PC-3 (cell line): ENCODE measurements at regions not wholly inside any gene's neighbourhood (a gene's known extent, or its start where the extent isn't known, plus 50 kb on each side); places are given as distances from the start of the nearest gene placed in this dataset.

Experiments used
- ATAC-seq: fragments of 200-7000 bp; cut with Tn5 transposase; 2 replicates; pipeline ENCODE4 v1.9.1; 2020; ENCODE audit warnings: mild to moderate bottlenecking, moderate library complexity
- BruUV-seq: library from RNA; stranded (reverse); fragments of 400-500 nt; replicated peaks from 2 replicates; lab custom pipeline; 2021; lab: Mats Ljungman, UMichigan
- CTCF ChIA-PET: fragments of 300-600 bp; sonication (Branson Sonifier 250); formaldehyde crosslinking; loops from one replicate; lab custom pipeline; 2022; ENCODE audit warnings: antibody characterized with exemption; lab: Charles Lee
- POLR2A ChIA-PET: fragments of 300-600 bp; sonication (Branson Sonifier 250); formaldehyde crosslinking; loops from one replicate; lab custom pipeline; 2022; ENCODE audit warnings: antibody characterized with exemption; ENCODE audit not compliant: unreplicated experiment; lab: Charles Lee
- DNase-seq: peaks from one replicate; pipeline ENCODE4 v3.0.0-alpha.2; 2015
- H2AFZ ChIP-seq: fragments of 300-600 bp; sonication (generic); 2 replicates; pipeline ENCODE4 v1.6.0; 2016; ENCODE audit warnings: antibody characterized with exemption, low read length
- H3F3A ChIP-seq: fragments of 300-600 bp; sonication (generic); one replicate; pipeline ENCODE4 v1.6.0; 2017; ENCODE audit warnings: antibody characterized with exemption, low read length, control low read depth, mild to moderate bottlenecking; ENCODE audit not compliant: unreplicated experiment
- H3K27ac ChIP-seq: fragments of 300-600 bp; sonication (generic); 2 replicates; pipeline ENCODE4 v1.5.1; 2016; ENCODE audit warnings: mild to moderate bottlenecking, low read length
- H3K27me3 ChIP-seq: fragments of 300-600 bp; sonication (generic); 2 replicates; pipeline ENCODE4 v1.6.1; 2016; ENCODE audit warnings: low read length, mixed read lengths
- H3K36me3 ChIP-seq: fragments of 300-600 bp; sonication (generic); 2 replicates; pipeline ENCODE4 v1.6.1; 2016; ENCODE audit warnings: low read depth, mixed run types, low read length, mixed read lengths
- H3K4me1 ChIP-seq: fragments of 300-600 bp; sonication (generic); 2 replicates; pipeline ENCODE4 v1.5.1; 2016; ENCODE audit warnings: low read length; ENCODE audit not compliant: insufficient read depth
- H3K4me2 ChIP-seq: fragments of 300-600 bp; sonication (generic); 2 replicates; pipeline ENCODE4 v1.6.0; 2016; ENCODE audit warnings: low read length
- H3K4me3 ChIP-seq: fragments of 300-600 bp; sonication (generic); 2 replicates; pipeline ENCODE4 v1.5.1; 2016; ENCODE audit warnings: mild to moderate bottlenecking, low read length, mixed read lengths
- H3K79me2 ChIP-seq: fragments of 300-600 bp; sonication (generic); 2 replicates; pipeline ENCODE4 v1.6.1; 2017; ENCODE audit warnings: low read length, mixed read lengths
- H3K9ac ChIP-seq: fragments of 300-600 bp; sonication (generic); 2 replicates; pipeline ENCODE4 v1.6.0; 2016; ENCODE audit warnings: mild to moderate bottlenecking, low read length
- H3K9me2 ChIP-seq: fragments of 300-600 bp; sonication (generic); replicated peaks from 2 replicates; pipeline ENCODE4 v1.6.1; 2016; ENCODE audit warnings: mixed run types, low read length, mixed read lengths
- H3K9me3 ChIP-seq: fragments of 300-600 bp; sonication (generic); 2 replicates; pipeline ENCODE4 v1.6.1; 2016; ENCODE audit warnings: low read length, mixed read lengths
- H4K20me1 ChIP-seq: fragments of 300-600 bp; sonication (generic); 2 replicates; pipeline ENCODE4 v1.6.1; 2016; ENCODE audit warnings: low read length, mixed read lengths
- EZH2 ChIP-seq: fragments of 300-600 bp; sonication (generic); IDR thresholded peaks from one replicate; pipeline ENCODE4 v1.6.1; 2017; ENCODE audit warnings: antibody characterized with exemption, mild to moderate bottlenecking, low read length; ENCODE audit not compliant: unreplicated experiment
- EZH2phosphoT487 ChIP-seq: fragments of 300-600 bp; sonication (generic); IDR thresholded peaks from 2 replicates; pipeline ENCODE4 v1.6.1; 2018; ENCODE audit warnings: mild to moderate bottlenecking, antibody characterized with exemption, low read length, borderline replicate concordance
- intact Hi-C: fragments of 100-400 bp; cut with micrococcal nuclease; formaldehyde crosslinking; loops from 2 replicates; pipeline ENCODE4 v1.9.0; 2023
- TF ChIP-seq, protein P1 (sequence below): fragments of 300-600 bp; sonication (generic); conservative IDR thresholded peaks from 2 replicates; pipeline ENCODE4 v1.5.1; 2017; ENCODE audit warnings: antibody characterized with exemption, low read depth, mild to moderate bottlenecking, low read length

DNA sequence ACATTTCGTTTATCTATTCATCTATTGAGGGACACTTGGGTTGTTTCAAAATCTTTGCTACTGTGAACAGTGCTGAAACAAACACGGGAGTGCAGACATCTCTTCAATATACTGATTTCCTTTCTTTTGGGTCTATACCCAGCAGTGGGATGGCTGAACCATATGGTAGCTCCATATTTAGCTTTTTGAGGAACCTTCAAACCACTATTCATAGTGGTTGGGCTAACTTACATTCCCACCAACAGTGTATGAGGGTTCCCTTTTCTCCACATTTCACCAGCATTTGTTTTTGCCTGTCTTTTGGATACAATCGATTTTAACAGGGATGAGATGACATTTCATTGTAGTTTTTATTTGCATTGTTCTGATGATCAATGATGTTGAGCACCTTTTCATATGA, 798.2 kb downstream of the UQCRFS1 start:
- H3K9me2 ChIP-seq, result no peaks in the 10 kb centered on the region
- no peaks in the 10 kb centered on the region for H3K79me2 ChIP-seq
- no peak overlapping the region for H3K4me3 ChIP-seq
- no peak overlapping the region for H3K27ac ChIP-seq
- CTCF ChIA-PET, result no interaction called here
- H4K20me1 ChIP-seq, result no peaks in the 10 kb centered on the region
- H3K9ac ChIP-seq, result no peak overlapping the region
- TF ChIP-seq, protein P1, sequence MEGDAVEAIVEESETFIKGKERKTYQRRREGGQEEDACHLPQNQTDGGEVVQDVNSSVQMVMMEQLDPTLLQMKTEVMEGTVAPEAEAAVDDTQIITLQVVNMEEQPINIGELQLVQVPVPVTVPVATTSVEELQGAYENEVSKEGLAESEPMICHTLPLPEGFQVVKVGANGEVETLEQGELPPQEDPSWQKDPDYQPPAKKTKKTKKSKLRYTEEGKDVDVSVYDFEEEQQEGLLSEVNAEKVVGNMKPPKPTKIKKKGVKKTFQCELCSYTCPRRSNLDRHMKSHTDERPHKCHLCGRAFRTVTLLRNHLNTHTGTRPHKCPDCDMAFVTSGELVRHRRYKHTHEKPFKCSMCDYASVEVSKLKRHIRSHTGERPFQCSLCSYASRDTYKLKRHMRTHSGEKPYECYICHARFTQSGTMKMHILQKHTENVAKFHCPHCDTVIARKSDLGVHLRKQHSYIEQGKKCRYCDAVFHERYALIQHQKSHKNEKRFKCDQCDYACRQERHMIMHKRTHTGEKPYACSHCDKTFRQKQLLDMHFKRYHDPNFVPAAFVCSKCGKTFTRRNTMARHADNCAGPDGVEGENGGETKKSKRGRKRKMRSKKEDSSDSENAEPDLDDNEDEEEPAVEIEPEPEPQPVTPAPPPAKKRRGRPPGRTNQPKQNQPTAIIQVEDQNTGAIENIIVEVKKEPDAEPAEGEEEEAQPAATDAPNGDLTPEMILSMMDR, result no peak
- TF ChIP-seq EZH2phosphoT487 (no peak), EZH2 (no peak)
- no TSS peak for BruUV-seq
- DNase-seq (no peak), ATAC-seq (no peak)
- no peak overlapping the region for H2AFZ ChIP-seq
- no peaks in the 10 kb centered on the region for H3K9me3 ChIP-seq
- intact Hi-C loops, result no loop called here
- H3K36me3 ChIP-seq, result no peaks in the 10 kb centered on the region
- H3K27me3 ChIP-seq, result no peaks in the 10 kb centered on the region
- no peak overlapping the region for H3K4me2 ChIP-seq
- no peaks in the 10 kb centered on the region for H3F3A ChIP-seq
- no peaks in the 10 kb centered on the region for H3K4me1 ChIP-seq
- POLR2A ChIA-PET, result no interaction called here

DNA sequence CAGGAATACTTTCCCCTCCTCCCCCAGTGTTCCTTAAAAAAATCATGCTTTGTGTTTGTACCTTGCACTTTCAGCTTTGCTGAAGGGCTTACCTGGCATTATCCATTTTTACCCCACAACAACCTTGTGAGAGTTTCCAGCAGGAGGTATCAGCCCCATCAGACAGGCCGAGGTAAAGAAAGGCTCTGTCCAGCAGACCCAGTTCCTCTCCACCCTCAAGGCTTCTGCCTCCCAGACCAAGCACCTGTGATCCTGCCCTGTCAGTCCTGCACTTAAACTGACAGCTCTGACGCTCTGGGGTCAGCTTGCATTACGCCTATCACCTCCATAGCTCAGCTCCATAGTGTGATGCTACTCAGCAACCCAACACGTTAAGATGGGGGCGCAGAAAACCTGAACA, 803.1 kb downstream of the UQCRFS1 start:
- Histone ChIP-seq H3K27ac (no peak overlapping the region), H3K4me3 (no peak overlapping the region), H3K9ac (no peak overlapping the region), H3K36me3 (no peaks in the 10 kb centered on the region), H3K9me2 (no peaks in the 10 kb centered on the region), H4K20me1 (no peaks in the 10 kb centered on the region), H3K9me3 (no peaks in the 10 kb centered on the region), H3F3A (no peaks in the 10 kb centered on the region), H2AFZ (no peak overlapping the region), H3K27me3 (no peaks in the 10 kb centered on the region), H3K4me2 (no peak overlapping the region), H3K79me2 (no peaks in the 10 kb centered on the region), H3K4me1 (no peaks in the 10 kb centered on the region)
- intact Hi-C loops, result no loop called here
- ChIA-PET POLR2A (no interaction called here), CTCF (no interaction called here)
- BruUV-seq, result no TSS peak
- DNase-seq (no peak), ATAC-seq (no peak)
- no peak for TF ChIP-seq EZH2
- no peak for TF ChIP-seq EZH2phosphoT487
- TF ChIP-seq, protein P1, result no peak

DNA sequence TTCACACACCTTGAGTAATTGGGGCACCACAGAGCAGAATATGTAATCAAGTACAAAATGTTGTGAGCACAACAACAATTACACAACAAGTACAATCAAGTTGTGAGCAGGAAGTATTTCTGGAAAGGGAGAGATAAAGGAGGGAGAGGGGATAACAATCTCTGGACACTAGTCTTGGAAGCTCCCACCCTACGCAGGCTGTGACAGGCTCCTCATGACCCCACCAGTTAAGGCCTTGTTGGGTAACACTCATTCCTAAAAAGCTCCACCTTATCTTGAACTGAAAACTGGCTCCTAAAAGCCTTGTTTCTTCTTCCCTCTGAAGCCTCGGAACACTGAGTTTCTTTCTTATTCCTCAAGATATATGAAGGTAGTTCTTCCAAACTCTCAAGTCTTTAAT, 806.0 kb downstream of the UQCRFS1 start:
- H3K36me3 ChIP-seq, result no peaks in the 10 kb centered on the region
- DNase-seq (no peak), ATAC-seq (no peak)
- BruUV-seq, result no TSS peak
- H4K20me1 ChIP-seq, result no peaks in the 10 kb centered on the region
- ChIA-PET CTCF (no interaction called here), POLR2A (no interaction called here)
- no peaks in the 10 kb centered on the region for H3K9me3 ChIP-seq
- no peak overlapping the region for H3K9ac ChIP-seq
- H3K27ac ChIP-seq, result no peak overlapping the region
- no peaks in the 10 kb centered on the region for H3K9me2 ChIP-seq
- H3K27me3 ChIP-seq, result no peaks in the 10 kb centered on the region
- H3K4me2 ChIP-seq, result no peak overlapping the region
- no peak overlapping the region for H3K4me3 ChIP-seq
- H2AFZ ChIP-seq, result no peak overlapping the region
- no peak for TF ChIP-seq EZH2
- TF ChIP-seq EZH2phosphoT487, result no peak
- TF ChIP-seq, protein P1, result no peak
- no peaks in the 10 kb centered on the region for H3F3A ChIP-seq
- no peaks in the 10 kb centered on the region for H3K79me2 ChIP-seq
- no peaks in the 10 kb centered on the region for H3K4me1 ChIP-seq
- intact Hi-C loops, result no loop called here
